ENCODE measurements at regions not wholly inside any gene's neighbourhood (a gene's known extent, or its start where the extent isn't known, plus 50 kb on each side); places are given as distances from the start of the nearest gene placed in this dataset.

GRCh38 chr2:8260213-8260612 is 421.6 kb upstream of the ID2 start:
- H3K27me3 ChIP-seq (ENCODE audit: control insufficient read depth in 2 of 2, insufficient read depth in 2 of 2, low read length in 2 of 2) = no peaks in the 10 kb centered on the region
- no peaks in the 10 kb centered on the region for H3K4me1 ChIP-seq (ENCODE audit: control insufficient read depth in 2 of 2, insufficient read depth in 2 of 2, low read length in 2 of 2)
- H3K36me3 ChIP-seq (ENCODE audit: control insufficient read depth in 2 of 2, insufficient read depth in 2 of 2, low read length in 2 of 2) = no peaks in the 10 kb centered on the region
- no peak overlapping the region for H3K9ac ChIP-seq (ENCODE audit: low read depth in 1 of 2, low read length in 2 of 2)
- no peaks in the 10 kb centered on the region for H3K9me3 ChIP-seq (ENCODE audit: control insufficient read depth in 2 of 2, low read length in 2 of 2)
- no peak overlapping the region for H3K4me3 ChIP-seq (ENCODE audit: low read length in 2 of 2)
- H3K27ac ChIP-seq (ENCODE audit: low read depth in 2 of 2, low read length in 2 of 2) = no peak overlapping the region

- Histone ChIP-seq H3K4me3 (ENCODE audit: low read length in 2 of 2) (no peak overlapping the region), H3K9me3 (ENCODE audit: control insufficient read depth in 2 of 2, low read length in 2 of 2) (no peaks in the 10 kb centered on the region), H3K27ac (ENCODE audit: low read depth in 2 of 2, low read length in 2 of 2) (no peak overlapping the region), H3K4me1 (ENCODE audit: control insufficient read depth in 2 of 2, insufficient read depth in 2 of 2, low read length in 2 of 2) (no peaks in the 10 kb centered on the region), H3K9ac (ENCODE audit: low read depth in 1 of 2, low read length in 2 of 2) (no peak overlapping the region), H3K36me3 (ENCODE audit: control insufficient read depth in 2 of 2, insufficient read depth in 2 of 2, low read length in 2 of 2) (no peaks in the 10 kb centered on the region), H3K27me3 (ENCODE audit: control insufficient read depth in 2 of 2, insufficient read depth in 2 of 2, low read length in 2 of 2) (no peaks in the 10 kb centered on the region)
These were observed 418.0 kb upstream of the ID2 start for GRCh38 chr2:8263901-8264300.

GRCh38 chr2:8264981-8265380 is 416.9 kb upstream of the ID2 start:
- H3K9ac ChIP-seq (ENCODE audit: low read depth in 1 of 2, low read length in 2 of 2) = no peak overlapping the region
- H3K27me3 ChIP-seq (ENCODE audit: control insufficient read depth in 2 of 2, insufficient read depth in 2 of 2, low read length in 2 of 2) = no peaks in the 10 kb centered on the region
- no peaks in the 10 kb centered on the region for H3K4me1 ChIP-seq (ENCODE audit: control insufficient read depth in 2 of 2, insufficient read depth in 2 of 2, low read length in 2 of 2)
- no peaks in the 10 kb centered on the region for H3K9me3 ChIP-seq (ENCODE audit: control insufficient read depth in 2 of 2, low read length in 2 of 2)
- no peak overlapping the region for H3K27ac ChIP-seq (ENCODE audit: low read depth in 2 of 2, low read length in 2 of 2)
- H3K4me3 ChIP-seq (ENCODE audit: low read length in 2 of 2) = no peak overlapping the region
- no peaks in the 10 kb centered on the region for H3K36me3 ChIP-seq (ENCODE audit: control insufficient read depth in 2 of 2, insufficient read depth in 2 of 2, low read length in 2 of 2)

- H3K36me3 ChIP-seq (ENCODE audit: control insufficient read depth in 2 of 2, insufficient read depth in 2 of 2, low read length in 2 of 2) = no peaks in the 10 kb centered on the region
- H3K4me3 ChIP-seq (ENCODE audit: low read length in 2 of 2) = no peak overlapping the region
- H3K27ac ChIP-seq (ENCODE audit: low read depth in 2 of 2, low read length in 2 of 2) = no peak overlapping the region
- no peaks in the 10 kb centered on the region for H3K27me3 ChIP-seq (ENCODE audit: control insufficient read depth in 2 of 2, insufficient read depth in 2 of 2, low read length in 2 of 2)
- no peaks in the 10 kb centered on the region for H3K4me1 ChIP-seq (ENCODE audit: control insufficient read depth in 2 of 2, insufficient read depth in 2 of 2, low read length in 2 of 2)
- H3K9ac ChIP-seq (ENCODE audit: low read depth in 1 of 2, low read length in 2 of 2) = no peak overlapping the region
- H3K9me3 ChIP-seq (ENCODE audit: control insufficient read depth in 2 of 2, low read length in 2 of 2) = no peaks in the 10 kb centered on the region
These were observed 416.2 kb upstream of the ID2 start for GRCh38 chr2:8265476-8266226.

- H3K9me3 ChIP-seq (ENCODE audit: control insufficient read depth in 2 of 2, low read length in 2 of 2) = no peaks in the 10 kb centered on the region
- H3K4me3 ChIP-seq (ENCODE audit: low read length in 2 of 2) = no peak overlapping the region
- no peaks in the 10 kb centered on the region for H3K4me1 ChIP-seq (ENCODE audit: control insufficient read depth in 2 of 2, insufficient read depth in 2 of 2, low read length in 2 of 2)
- no peak overlapping the region for H3K9ac ChIP-seq (ENCODE audit: low read depth in 1 of 2, low read length in 2 of 2)
- H3K27me3 ChIP-seq (ENCODE audit: control insufficient read depth in 2 of 2, insufficient read depth in 2 of 2, low read length in 2 of 2) = no peaks in the 10 kb centered on the region
- H3K27ac ChIP-seq (ENCODE audit: low read depth in 2 of 2, low read length in 2 of 2) = no peak overlapping the region
- no peaks in the 10 kb centered on the region for H3K36me3 ChIP-seq (ENCODE audit: control insufficient read depth in 2 of 2, insufficient read depth in 2 of 2, low read length in 2 of 2)
These were observed 415.3 kb upstream of the ID2 start for GRCh38 chr2:8266563-8266962.

GRCh38 chr2:8267048-8267447 is 414.8 kb upstream of the ID2 start:
- no peaks in the 10 kb centered on the region for H3K27me3 ChIP-seq (ENCODE audit: control insufficient read depth in 2 of 2, insufficient read depth in 2 of 2, low read length in 2 of 2)
- no peak overlapping the region for H3K4me3 ChIP-seq (ENCODE audit: low read length in 2 of 2)
- H3K9me3 ChIP-seq (ENCODE audit: control insufficient read depth in 2 of 2, low read length in 2 of 2) = no peaks in the 10 kb centered on the region
- no peak overlapping the region for H3K9ac ChIP-seq (ENCODE audit: low read depth in 1 of 2, low read length in 2 of 2)
- no peaks in the 10 kb centered on the region for H3K36me3 ChIP-seq (ENCODE audit: control insufficient read depth in 2 of 2, insufficient read depth in 2 of 2, low read length in 2 of 2)
- H3K4me1 ChIP-seq (ENCODE audit: control insufficient read depth in 2 of 2, insufficient read depth in 2 of 2, low read length in 2 of 2) = no peaks in the 10 kb centered on the region
- no peak overlapping the region for H3K27ac ChIP-seq (ENCODE audit: low read depth in 2 of 2, low read length in 2 of 2)

- no peaks in the 10 kb centered on the region for H3K27me3 ChIP-seq (ENCODE audit: control insufficient read depth in 2 of 2, insufficient read depth in 2 of 2, low read length in 2 of 2)
- H3K9me3 ChIP-seq (ENCODE audit: control insufficient read depth in 2 of 2, low read length in 2 of 2) = no peaks in the 10 kb centered on the region
- no peaks in the 10 kb centered on the region for H3K4me1 ChIP-seq (ENCODE audit: control insufficient read depth in 2 of 2, insufficient read depth in 2 of 2, low read length in 2 of 2)
- no peak overlapping the region for H3K9ac ChIP-seq (ENCODE audit: low read depth in 1 of 2, low read length in 2 of 2)
- H3K4me3 ChIP-seq (ENCODE audit: low read length in 2 of 2) = no peak overlapping the region
- H3K27ac ChIP-seq (ENCODE audit: low read depth in 2 of 2, low read length in 2 of 2) = no peak overlapping the region
- no peaks in the 10 kb centered on the region for H3K36me3 ChIP-seq (ENCODE audit: control insufficient read depth in 2 of 2, insufficient read depth in 2 of 2, low read length in 2 of 2)
These were observed 414.1 kb upstream of the ID2 start for GRCh38 chr2:8267721-8268120.

- Histone ChIP-seq H3K9ac (ENCODE audit: low read depth in 1 of 2, low read length in 2 of 2) (no peak overlapping the region), H3K4me3 (ENCODE audit: low read length in 2 of 2) (no peak overlapping the region), H3K36me3 (ENCODE audit: control insufficient read depth in 2 of 2, insufficient read depth in 2 of 2, low read length in 2 of 2) (no peaks in the 10 kb centered on the region), H3K9me3 (ENCODE audit: control insufficient read depth in 2 of 2, low read length in 2 of 2) (no peaks in the 10 kb centered on the region), H3K4me1 (ENCODE audit: control insufficient read depth in 2 of 2, insufficient read depth in 2 of 2, low read length in 2 of 2) (no peaks in the 10 kb centered on the region), H3K27me3 (ENCODE audit: control insufficient read depth in 2 of 2, insufficient read depth in 2 of 2, low read length in 2 of 2) (no peaks in the 10 kb centered on the region), H3K27ac (ENCODE audit: low read depth in 2 of 2, low read length in 2 of 2) (no peak overlapping the region)
These were observed 413.6 kb upstream of the ID2 start for GRCh38 chr2:8268172-8268783.

- Histone ChIP-seq H3K4me3 (ENCODE audit: low read length in 2 of 2) (no peak overlapping the region), H3K9me3 (ENCODE audit: control insufficient read depth in 2 of 2, low read length in 2 of 2) (peaks cover 0 to 3% of the 10 kb centered on the region in 2 donors), H3K27me3 (ENCODE audit: control insufficient read depth in 2 of 2, insufficient read depth in 2 of 2, low read length in 2 of 2) (no peaks in the 10 kb centered on the region), H3K9ac (ENCODE audit: low read depth in 1 of 2, low read length in 2 of 2) (no peak overlapping the region), H3K4me1 (ENCODE audit: control insufficient read depth in 2 of 2, insufficient read depth in 2 of 2, low read length in 2 of 2) (no peaks in the 10 kb centered on the region), H3K27ac (ENCODE audit: low read depth in 2 of 2, low read length in 2 of 2) (no peak overlapping the region), H3K36me3 (ENCODE audit: control insufficient read depth in 2 of 2, insufficient read depth in 2 of 2, low read length in 2 of 2) (no peaks in the 10 kb centered on the region)
These were observed 411.2 kb upstream of the ID2 start for GRCh38 chr2:8270699-8271098.

- Histone ChIP-seq H3K9me3 (ENCODE audit: control insufficient read depth in 2 of 2, low read length in 2 of 2) (peaks cover 0 to 3% of the 10 kb centered on the region in 2 donors), H3K4me1 (ENCODE audit: control insufficient read depth in 2 of 2, insufficient read depth in 2 of 2, low read length in 2 of 2) (no peaks in the 10 kb centered on the region), H3K27ac (ENCODE audit: low read depth in 2 of 2, low read length in 2 of 2) (no peak overlapping the region), H3K36me3 (ENCODE audit: control insufficient read depth in 2 of 2, insufficient read depth in 2 of 2, low read length in 2 of 2) (no peaks in the 10 kb centered on the region), H3K9ac (ENCODE audit: low read depth in 1 of 2, low read length in 2 of 2) (no peak overlapping the region), H3K27me3 (ENCODE audit: control insufficient read depth in 2 of 2, insufficient read depth in 2 of 2, low read length in 2 of 2) (no peaks in the 10 kb centered on the region), H3K4me3 (ENCODE audit: low read length in 2 of 2) (no peak overlapping the region)
These were observed 410.4 kb upstream of the ID2 start for GRCh38 chr2:8271461-8271860.
